ENCODE measurements at regions not wholly inside any gene's neighbourhood (a gene's known extent, or its start where the extent isn't known, plus 50 kb on each side); places are given as distances from the start of the nearest gene placed in this dataset.
"Not testable (repeated sequence)": the region's sequence is repeated elsewhere in the genome, so short reads cannot be mapped to it uniquely, and the experiment has no call there.

DNA sequence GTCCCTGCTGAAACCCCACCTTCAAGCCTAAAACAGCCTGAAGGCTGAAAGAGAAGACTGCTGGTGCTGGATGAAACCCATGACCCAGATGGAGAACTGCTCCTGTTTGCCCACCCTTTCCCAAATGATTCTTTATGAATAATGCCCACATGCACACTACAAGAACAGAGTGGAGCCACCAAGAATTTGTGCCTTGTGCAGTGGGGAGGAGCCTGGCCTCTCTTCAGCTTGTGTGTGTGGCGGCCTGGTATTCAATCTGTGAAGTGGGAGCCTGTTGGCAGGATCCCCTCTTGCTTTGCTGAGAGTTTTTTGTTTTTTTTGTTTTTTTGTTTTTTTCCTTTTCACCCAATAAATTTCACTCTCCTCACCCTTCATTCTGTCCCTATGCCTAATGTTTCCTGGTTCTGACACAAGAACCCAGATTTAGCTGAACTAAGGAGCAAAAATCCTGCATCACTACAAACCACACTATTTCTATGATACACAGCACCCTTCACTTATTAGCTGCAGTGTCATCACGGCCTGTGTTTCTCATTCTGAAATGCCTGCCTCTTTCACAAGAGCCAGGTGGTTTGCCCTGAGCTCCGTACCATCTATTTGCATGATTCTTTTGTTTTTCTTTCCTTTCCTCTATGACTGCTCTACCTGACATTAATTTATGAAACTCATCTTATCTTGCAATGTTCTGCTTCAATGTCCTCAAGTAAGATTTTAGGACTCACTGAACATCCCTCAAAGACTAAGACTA is 585.5 kb upstream of the ATXN7L3B start:
- DNase-seq (ENCODE audit: low read depth), result no peak

DNA sequence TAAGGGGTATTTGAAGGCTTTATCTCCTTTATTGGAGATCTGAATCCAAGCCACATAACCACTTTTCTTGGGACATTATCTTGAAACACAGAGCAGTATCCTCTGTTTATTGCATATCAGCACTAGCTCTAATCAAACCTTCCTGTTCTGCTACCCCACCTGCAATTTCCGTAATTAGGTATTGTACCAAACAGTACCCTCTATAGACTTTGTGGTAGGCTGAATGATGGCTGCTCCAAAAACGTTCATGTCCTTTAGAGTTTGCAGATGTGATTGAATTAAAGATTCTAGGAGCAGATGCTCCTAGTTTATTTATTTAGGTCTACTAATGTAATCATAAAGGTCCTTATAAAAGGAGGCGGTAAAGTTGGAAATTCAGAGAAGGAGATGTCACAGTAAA is 573.0 kb upstream of the ATXN7L3B start:
- no peak for DNase-seq (ENCODE audit: low read depth)

GRCh38 chr12:73973486-73973885 is 564.1 kb upstream of the ATXN7L3B start:
- no peak for DNase-seq (ENCODE audit: low read depth)

GRCh38 chr12:73984552-73984951 is 553.1 kb upstream of the ATXN7L3B start:
- no peak for DNase-seq (ENCODE audit: low read depth)

DNA sequence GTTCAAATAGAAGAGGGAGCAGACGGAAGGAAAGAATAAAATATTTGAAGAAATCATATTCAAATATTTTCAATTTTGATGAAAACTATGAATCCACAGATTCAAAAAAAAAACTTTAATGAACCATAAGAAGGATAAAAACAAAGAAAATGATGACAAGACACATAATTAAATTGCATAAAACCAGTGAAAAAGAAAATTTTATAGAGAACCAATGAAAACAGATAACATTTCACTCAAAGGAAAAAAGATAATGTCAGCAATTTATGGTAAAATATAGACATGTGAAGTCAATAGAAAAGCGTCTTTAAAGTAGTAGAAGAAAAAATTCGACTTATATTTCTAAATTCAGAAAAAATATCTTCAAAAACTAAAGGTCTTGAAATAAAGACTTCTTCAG is 546.5 kb upstream of the ATXN7L3B start:
- DNase-seq (ENCODE audit: low read depth), result no peak

DNA sequence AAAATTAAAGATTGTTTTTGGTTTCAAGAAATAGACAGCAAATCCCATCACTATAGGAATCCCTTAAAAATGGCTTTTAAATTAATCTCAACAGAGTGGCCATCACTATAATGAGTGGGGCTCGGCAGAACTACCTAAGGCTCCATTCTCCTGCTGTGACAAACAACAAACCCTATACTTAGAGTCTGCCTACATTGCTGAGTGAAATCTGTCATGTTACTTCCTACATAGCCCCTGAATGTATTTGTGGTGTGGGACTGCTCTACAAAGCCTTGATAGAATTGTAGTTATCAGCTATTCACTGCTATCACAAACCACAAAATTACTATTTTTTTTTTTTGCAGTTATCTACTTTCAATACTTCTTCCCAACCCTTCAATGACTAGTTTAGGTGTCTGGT is 538.7 kb upstream of the ATXN7L3B start:
- no peak for DNase-seq (ENCODE audit: low read depth)

DNA sequence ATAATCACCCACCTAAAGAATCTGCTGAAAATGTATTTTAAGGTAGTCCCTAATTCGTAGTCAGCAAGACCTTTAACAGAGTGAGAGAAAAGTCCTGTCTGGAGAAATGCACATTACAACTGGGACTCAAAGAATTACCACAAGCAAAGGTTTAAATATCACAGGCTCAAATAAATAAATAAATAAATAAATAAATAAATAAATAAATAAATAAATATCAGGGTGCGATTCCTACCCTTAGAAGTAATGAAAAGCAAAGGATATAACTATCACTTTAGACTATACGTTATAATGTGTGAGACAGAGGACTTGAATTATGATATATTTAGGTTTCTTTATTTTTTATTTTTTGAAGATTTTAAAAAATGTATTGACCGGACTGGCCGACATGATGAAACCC is 522.5 kb upstream of the ATXN7L3B start:
- DNase-seq (ENCODE audit: low read depth), result no peak

- not testable (repeated sequence) for DNase-seq (ENCODE audit: low read depth)
These were observed 521.3 kb upstream of the ATXN7L3B start for GRCh38 chr12:74016324-74016723.

- no peak for DNase-seq (ENCODE audit: low read depth)
These were observed 518.8 kb upstream of the ATXN7L3B start for GRCh38 chr12:74018849-74019248.

- peak; percentile 10 for DNase-seq (ENCODE audit: low read depth)
These were observed 515.7 kb upstream of the ATXN7L3B start for GRCh38 chr12:74021937-74022336.

GRCh38 chr12:74031045-74031444 is 506.6 kb upstream of the ATXN7L3B start:
- no peak for DNase-seq (ENCODE audit: low read depth)

DNA sequence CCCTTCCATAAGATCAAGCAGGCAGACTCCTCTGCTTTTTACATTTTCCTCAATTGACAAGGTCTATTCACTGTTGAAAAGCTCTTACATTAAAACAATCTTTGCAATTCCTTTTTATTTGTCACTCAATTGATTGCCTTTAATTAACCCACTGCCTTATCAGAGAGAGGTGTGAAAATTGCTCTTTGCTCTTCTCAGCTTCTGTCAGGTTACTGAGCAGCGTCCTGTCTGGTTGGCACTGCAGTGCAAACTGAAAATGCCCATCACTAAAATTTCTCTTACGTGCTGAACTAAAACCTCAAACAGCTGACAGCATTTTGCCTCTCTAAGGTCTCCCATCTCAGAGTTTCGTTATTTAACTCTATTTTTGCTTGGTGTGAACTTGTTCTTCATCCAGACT is 504.1 kb upstream of the ATXN7L3B start:
- DNase-seq (ENCODE audit: low read depth), result no peak

GRCh38 chr12:74039138-74039537 is 498.5 kb upstream of the ATXN7L3B start:
- DNase-seq (ENCODE audit: low read depth), result not testable (repeated sequence)

DNA sequence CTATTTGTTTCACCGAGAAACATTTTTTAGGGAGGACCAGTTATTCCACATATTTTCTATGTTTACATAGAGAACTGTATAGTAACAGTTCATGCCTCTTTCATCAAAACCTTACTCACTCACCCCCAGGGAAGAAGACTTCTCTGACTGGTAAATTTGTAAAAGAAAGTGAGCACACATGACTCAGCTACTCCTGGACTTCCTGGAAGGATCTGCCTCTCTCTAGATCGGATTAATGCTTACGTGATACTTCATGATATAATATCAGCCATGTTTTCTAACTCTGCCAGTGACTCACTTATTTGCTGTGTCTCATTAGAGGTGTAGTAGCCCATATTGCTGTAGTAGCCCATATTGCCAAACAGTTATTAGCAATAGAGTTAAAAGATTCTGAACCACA is 494.3 kb upstream of the ATXN7L3B start:
- DNase-seq (ENCODE audit: low read depth), result peak; percentile 28

DNA sequence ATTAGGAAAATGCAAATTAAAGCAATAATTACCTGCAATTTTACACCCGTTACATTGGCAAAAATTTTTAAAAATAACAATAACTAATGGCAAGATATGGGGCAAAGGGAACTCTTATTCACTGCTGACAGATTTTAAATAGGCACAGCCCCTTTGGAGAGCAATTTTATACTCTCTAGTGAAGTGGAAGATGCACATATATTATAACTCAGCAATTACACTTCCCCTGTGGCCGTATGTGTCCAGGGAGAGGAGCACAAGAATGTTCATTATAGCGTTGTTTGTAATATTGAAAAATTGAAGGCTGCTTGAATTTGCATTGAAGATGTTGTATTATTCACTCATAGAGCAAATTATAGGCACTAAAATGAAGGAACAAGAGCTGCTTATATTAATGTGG is 488.3 kb upstream of the ATXN7L3B start:
- DNase-seq (ENCODE audit: low read depth), result no peak

DNA sequence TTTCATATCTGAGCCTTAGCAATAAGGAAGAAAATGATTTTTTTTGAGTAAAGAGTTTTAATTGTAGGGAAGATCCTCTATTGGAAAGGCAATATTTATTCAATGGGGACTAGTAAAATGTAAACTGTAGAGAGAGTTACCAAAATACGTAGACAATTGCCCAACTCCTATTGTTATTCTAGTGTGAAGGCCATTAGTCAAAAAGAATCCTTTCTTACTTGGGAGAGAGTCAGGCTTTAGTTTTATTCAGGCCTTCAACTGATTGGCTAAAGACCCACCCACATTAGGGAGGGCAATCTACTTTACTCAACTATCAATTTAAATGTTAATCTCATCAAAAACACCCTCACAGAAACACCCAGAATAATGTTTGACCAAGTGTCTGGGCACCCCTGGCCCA is 485.8 kb upstream of the ATXN7L3B start:
- no peak for DNase-seq (ENCODE audit: low read depth)

- DNase-seq (ENCODE audit: low read depth), result no peak
These were observed 471.2 kb upstream of the ATXN7L3B start for GRCh38 chr12:74066476-74066875.

- no peak for DNase-seq (ENCODE audit: low read depth)
These were observed 466.5 kb upstream of the ATXN7L3B start for GRCh38 chr12:74071182-74071581.

- DNase-seq (ENCODE audit: low read depth), result no peak
These were observed 460.7 kb upstream of the ATXN7L3B start for GRCh38 chr12:74076918-74077317.

- DNase-seq (ENCODE audit: low read depth), result no peak
These were observed 432.2 kb upstream of the ATXN7L3B start for GRCh38 chr12:74105434-74105833.

GRCh38 chr12:74108729-74109128 is 428.9 kb upstream of the ATXN7L3B start:
- DNase-seq (ENCODE audit: low read depth), result no peak

GRCh38 chr12:74111688-74112360 is 425.8 kb upstream of the ATXN7L3B start:
- no peak for DNase-seq (ENCODE audit: low read depth)

DNA sequence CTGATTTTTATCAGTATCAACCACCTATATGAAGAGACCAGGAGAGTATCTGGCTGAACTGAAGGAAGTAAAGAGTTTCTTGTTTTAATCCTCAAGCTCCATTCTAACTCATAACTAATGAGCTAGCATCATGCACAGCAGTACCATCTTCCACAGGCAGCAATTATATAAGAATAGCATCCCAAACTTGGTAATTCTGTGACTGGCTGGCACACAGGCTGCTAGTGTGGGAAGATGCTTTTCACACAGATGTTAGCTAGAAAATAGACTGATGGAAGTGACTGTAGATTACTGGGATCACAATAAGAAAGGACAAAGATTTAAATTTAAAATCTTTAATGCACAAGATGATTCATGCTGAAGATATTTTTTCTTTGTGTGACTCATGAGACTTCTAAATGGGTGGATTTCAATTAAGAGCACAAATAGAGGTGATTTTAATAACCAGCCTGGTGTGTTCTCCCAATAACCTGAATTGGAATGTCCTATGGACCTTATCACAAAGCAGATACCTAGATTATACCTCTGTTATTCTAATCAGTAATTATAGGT is 417.7 kb upstream of the ATXN7L3B start:
- no peak for DNase-seq (ENCODE audit: low read depth)
